GM12873 (cell line): ENCODE measurements at regions not wholly inside any gene's neighbourhood (a gene's known extent, or its start where the extent isn't known, plus 50 kb on each side); places are given as distances from the start of the nearest gene placed in this dataset.

Experiments
- TF ChIP-seq, protein P1 (sequence below): IDR thresholded peaks from 2 replicates; pipeline ENCODE4 v1.5.1; 2012; ENCODE audit warnings: low read depth, mild to moderate bottlenecking, moderate library complexity, low read length, control low read depth; ENCODE audit not compliant: insufficient read depth; ENCODE audit errors: missing control alignments

DNA sequence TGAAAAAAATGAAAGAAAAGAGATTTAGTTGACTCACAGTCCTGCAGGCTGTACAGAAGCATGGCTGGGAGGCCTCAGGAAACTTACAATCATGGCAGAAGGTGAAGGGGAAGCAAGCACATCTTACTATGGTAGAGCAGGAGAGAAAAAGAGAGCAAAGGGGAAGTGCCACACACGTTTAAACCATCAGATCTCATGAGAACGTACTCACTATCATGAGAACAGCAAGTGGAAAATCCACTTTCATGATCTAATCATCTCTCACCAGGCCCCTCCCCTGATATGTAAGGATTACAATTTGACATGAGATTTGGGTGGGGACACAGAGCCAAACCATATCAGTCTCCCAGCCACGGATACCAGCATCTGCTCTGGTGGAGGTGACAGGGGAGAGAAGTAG lies 50.8 kb upstream of the CPOX start:
- TF ChIP-seq, protein P1, sequence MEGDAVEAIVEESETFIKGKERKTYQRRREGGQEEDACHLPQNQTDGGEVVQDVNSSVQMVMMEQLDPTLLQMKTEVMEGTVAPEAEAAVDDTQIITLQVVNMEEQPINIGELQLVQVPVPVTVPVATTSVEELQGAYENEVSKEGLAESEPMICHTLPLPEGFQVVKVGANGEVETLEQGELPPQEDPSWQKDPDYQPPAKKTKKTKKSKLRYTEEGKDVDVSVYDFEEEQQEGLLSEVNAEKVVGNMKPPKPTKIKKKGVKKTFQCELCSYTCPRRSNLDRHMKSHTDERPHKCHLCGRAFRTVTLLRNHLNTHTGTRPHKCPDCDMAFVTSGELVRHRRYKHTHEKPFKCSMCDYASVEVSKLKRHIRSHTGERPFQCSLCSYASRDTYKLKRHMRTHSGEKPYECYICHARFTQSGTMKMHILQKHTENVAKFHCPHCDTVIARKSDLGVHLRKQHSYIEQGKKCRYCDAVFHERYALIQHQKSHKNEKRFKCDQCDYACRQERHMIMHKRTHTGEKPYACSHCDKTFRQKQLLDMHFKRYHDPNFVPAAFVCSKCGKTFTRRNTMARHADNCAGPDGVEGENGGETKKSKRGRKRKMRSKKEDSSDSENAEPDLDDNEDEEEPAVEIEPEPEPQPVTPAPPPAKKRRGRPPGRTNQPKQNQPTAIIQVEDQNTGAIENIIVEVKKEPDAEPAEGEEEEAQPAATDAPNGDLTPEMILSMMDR: no peak

DNA sequence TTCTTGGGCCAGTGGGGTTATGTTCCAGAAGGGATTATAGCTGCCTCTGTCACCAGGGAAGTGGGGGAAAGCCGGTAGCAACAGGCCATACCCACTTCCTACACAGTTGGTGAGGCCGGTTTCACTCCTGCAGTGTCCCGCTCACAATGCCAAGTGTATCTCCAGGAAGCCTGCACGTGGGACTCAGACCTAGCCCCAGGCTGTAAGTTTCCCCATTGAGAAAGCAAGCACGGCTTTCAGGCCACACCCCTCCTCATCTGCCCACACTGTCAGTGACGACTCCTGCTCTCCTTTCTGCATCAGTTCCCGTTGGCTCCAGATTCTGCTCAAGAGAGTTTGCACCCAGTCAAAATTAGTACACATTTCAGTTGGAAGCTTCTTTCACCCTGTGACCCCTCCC lies 51.6 kb upstream of the CPOX start:
- TF ChIP-seq, protein P1: no peak

DNA sequence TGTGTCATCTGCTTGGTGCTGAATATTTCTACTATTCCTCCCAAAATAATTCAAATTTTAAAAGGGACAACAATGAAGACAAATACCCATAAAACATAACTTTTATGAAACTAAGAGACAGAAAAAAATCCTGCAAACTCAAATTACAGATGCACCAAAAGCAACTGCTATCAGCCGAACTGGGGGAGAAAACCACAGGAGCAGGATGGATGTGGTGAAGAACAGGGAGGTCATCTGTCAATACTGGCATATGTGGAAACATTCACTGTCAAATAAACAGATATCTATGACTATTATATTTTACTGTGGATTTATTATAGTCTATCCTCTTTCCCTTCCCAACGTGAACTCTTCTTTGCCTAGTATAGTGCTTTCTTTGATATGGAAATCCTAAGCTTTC lies 53.3 kb upstream of the CPOX start:
- TF ChIP-seq, protein P1: no peak

DNA sequence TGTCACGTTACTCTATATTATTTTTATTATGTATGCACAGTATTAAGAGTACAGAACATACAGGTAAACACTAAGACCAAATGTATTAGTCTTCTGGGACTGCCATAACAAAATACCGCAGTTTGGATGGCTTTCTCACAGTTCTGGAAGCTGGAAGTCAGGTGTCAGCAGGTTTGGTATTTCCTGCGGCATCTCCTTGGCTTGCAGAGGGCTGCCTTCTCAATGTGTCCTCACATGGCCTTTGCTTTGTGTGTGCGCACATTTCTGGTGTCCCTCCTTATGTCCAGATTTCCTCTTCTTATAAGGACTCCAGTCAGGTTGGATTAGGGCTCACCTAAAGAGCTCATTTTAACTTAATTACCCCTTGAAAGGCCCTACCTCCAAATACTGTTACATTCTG lies 53.8 kb upstream of the CPOX start:
- TF ChIP-seq, protein P1: no peak

DNA sequence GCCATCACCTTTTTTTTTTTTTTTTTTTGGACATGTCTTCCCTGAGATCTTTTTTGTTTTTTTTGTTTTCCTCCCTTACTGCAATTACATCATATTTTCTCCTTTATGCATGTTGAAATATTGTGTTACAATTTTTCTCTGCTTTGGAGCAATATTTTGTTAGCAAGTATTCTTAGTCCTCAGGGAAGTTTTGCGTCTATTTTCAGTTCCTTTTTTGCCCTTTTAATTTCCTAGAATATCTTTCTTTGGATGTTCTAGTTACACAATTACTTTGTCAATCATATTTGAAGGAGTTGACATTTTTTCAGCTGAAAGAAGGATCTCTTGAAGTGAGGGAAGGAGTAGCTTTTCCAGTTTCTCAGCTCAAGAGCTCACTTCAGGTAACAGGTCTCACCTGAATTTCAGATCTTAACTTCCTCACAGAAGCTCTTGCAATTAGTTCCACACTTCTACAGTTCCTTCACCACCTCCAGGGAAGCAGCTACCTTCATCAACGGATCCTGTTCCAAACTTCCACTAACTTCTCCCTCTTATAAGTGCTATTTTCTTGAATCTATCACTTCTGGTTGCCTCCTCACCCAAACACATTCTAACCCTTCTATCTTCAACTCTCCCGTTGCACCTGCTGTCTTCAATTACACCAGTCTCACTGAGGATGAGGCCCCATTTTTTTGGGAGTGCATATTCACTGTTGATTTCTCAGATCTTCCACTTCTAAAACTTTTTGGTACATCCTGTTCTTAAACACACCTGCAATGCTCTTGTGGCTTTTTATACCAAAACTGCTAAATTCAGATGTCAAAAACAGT lies 57.8 kb upstream of the CPOX start:
- TF ChIP-seq, protein P1: no peak

DNA sequence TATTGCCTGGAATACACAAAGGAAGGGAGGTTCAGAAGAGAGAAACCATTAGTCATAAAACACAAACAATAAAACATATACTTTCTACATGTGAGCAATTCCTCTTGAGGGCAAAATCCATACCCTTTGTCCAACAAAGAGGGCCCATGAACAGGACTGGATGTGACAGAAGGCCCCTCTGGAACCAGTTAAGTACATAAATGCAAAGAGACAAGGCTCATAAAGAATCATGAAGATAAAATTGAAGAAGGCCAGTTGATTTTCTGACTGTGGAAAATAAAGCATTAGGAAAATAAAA lies 58.3 kb upstream of the CPOX start:
- TF ChIP-seq, protein P1: no peak

DNA sequence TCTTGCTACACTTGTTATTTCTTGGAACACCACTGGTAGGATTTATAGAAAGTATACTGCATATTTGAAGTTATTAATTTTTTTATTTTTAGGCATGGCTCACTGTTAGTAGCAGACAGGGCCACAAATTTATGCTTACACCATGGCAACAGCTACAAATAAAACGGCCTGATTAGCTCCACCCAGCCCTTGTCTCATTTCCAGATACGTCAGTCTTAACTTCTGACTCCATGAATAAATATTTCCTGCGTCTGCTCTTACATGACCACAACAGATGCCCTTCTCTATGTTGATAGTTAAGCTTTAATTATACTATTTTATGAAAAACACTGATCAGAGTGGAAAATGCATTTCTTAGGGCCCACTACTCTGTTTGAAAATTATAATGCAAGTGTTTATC lies 62.3 kb upstream of the CPOX start:
- TF ChIP-seq, protein P1: no peak

DNA sequence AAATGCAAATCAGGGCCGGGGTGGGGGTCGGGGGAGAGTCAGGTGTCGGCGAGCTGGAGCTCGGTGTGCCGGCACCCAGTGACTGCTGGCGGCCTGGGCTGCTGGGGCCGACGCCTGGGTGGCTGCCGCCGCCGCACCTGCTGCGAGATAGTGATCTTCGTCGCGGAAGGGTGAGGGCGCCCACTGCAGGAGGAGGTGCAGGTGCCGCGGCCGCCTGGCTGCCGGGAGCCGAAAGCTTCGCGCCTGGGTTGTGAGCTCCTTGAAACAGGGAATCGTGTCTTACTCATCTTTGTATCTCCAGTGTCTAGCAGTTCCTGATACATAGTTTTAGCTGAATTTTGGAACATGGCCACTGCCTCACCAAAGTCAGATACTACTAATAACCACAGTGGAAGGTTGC lies 64.0 kb upstream of the CPOX start:
- TF ChIP-seq, protein P1: peak; percentile 69
